ENCODE measurements at regions not wholly inside any gene's neighbourhood (a gene's known extent, or its start where the extent isn't known, plus 50 kb on each side); places are given as distances from the start of the nearest gene placed in this dataset.

- no peak for DNase-seq
Measured at GRCh38 chr9:1434811-1435210, 384.7 kb downstream of the DMRT2 start.

GRCh38 chr9:1440256-1440655 is 390.1 kb downstream of the DMRT2 start:
- no peak for DNase-seq

- DNase-seq, result no peak
Measured at GRCh38 chr9:1442105-1442504, 391.9 kb downstream of the DMRT2 start.

GRCh38 chr9:1443450-1443849 is 393.3 kb downstream of the DMRT2 start:
- DNase-seq, result no peak

GRCh38 chr9:1446671-1447070 is 396.5 kb downstream of the DMRT2 start:
- DNase-seq, result no peak

- no peak for DNase-seq
Measured at GRCh38 chr9:1453636-1454035, 403.5 kb downstream of the DMRT2 start.

- DNase-seq, result no peak
Measured at GRCh38 chr9:1454211-1454610, 404.1 kb downstream of the DMRT2 start.

GRCh38 chr9:1454616-1455347 is 404.6 kb downstream of the DMRT2 start:
- DNase-seq, result no peak

GRCh38 chr9:1455766-1456165 is 405.6 kb downstream of the DMRT2 start:
- no peak for DNase-seq

GRCh38 chr9:1456301-1457024 is 406.3 kb downstream of the DMRT2 start:
- no peak for DNase-seq

GRCh38 chr9:1457460-1457859 is 407.3 kb downstream of the DMRT2 start:
- no peak for DNase-seq

- DNase-seq, result no peak
Measured at GRCh38 chr9:1458503-1458902, 408.3 kb downstream of the DMRT2 start.

- no peak for DNase-seq
Measured at GRCh38 chr9:1460143-1460769, 410.1 kb downstream of the DMRT2 start.

- no peak for DNase-seq
Measured at GRCh38 chr9:1461812-1462211, 411.7 kb downstream of the DMRT2 start.

- DNase-seq, result no peak
Measured at GRCh38 chr9:1462626-1463308, 412.6 kb downstream of the DMRT2 start.

GRCh38 chr9:1469996-1470395 is 419.8 kb downstream of the DMRT2 start:
- DNase-seq, result no peak

- no peak for DNase-seq
Measured at GRCh38 chr9:1473956-1474634, 423.9 kb downstream of the DMRT2 start.

GRCh38 chr9:1474671-1475070 is 424.5 kb downstream of the DMRT2 start:
- DNase-seq, result no peak

GRCh38 chr9:1490341-1491232 is 440.4 kb downstream of the DMRT2 start:
- DNase-seq, result no peak

- no peak for DNase-seq
Measured at GRCh38 chr9:1492156-1492555, 442.0 kb downstream of the DMRT2 start.

GRCh38 chr9:1495282-1496030 is 445.3 kb downstream of the DMRT2 start:
- DNase-seq, result no peak

Measured in NCI-H2081 (cell line).